Esophagus squamous epithelium (tissue), 5 donors: ENCODE measurements at regions not wholly inside any gene's neighbourhood (a gene's known extent, or its start where the extent isn't known, plus 50 kb on each side); places are given as distances from the start of the nearest gene placed in this dataset.

Experiments
- DNase-seq: peaks from one replicate; lab custom pipeline; 2025; lab: John Stamatoyannopoulos, UW
- H3K27ac ChIP-seq, 4 donors: fragments of 200-600 bp; sonication (generic); one replicate each; pipeline ENCODE4 v1.5.1; 2016 to 2019; ENCODE audit warnings: mild to moderate bottlenecking in 1 of 4
- H3K27me3 ChIP-seq, 4 donors: fragments of 200-600 bp; sonication (generic); 1 replicate in 3 of 4; 2 replicates in 1 of 4; pipeline versions ENCODE4 v1.5.1 to v1.6.0; 2017 to 2021; ENCODE audit warnings: antibody characterized with exemption in 1 of 4
- H3K36me3 ChIP-seq, 3 donors: fragments of 200-600 bp; sonication (generic); one replicate each; pipeline ENCODE4 v1.5.1; 2016 to 2019
- H3K4me1 ChIP-seq, 3 donors: fragments of 200-600 bp; sonication (generic); one replicate each; pipeline ENCODE4 v1.5.1; 2017 to 2019
- H3K4me3 ChIP-seq, 4 donors: fragments of 200-600 bp; sonication (generic); 1 replicate in 3 of 4; 2 replicates in 1 of 4; pipeline ENCODE4 v1.5.1; 2016 to 2019; ENCODE audit warnings: mild to moderate bottlenecking in 2 of 4, moderate library complexity in 1 of 4
- H3K9me3 ChIP-seq, 3 donors: fragments of 200-600 bp; sonication (generic); one replicate each; pipeline ENCODE4 v1.5.1; 2016 to 2019
- CTCF ChIP-seq, 6 experiments: fragments of 450-650 bp in 4 of 6; fragments of 200-600 bp in 2 of 6; sonication (generic) in 2 of 6; IDR thresholded peaks; one replicate each; pipeline ENCODE4 v1.5.1; 2016 to 2019; ENCODE audit warnings: antibody characterized with exemption in 6 of 6, mild to moderate bottlenecking in 4 of 6, moderate library complexity in 4 of 6
- POLR2A ChIP-seq, 4 donors: fragments of 450-650 bp; IDR thresholded peaks; one replicate each; pipeline ENCODE4 v1.6.1; 2017; ENCODE audit warnings: antibody characterized with exemption in 4 of 4, mild to moderate bottlenecking in 4 of 4, moderate library complexity in 3 of 4
- WGBS, 2 donors: methylation state at CpG; one replicate each; pipeline ENCODE4 v1.1.5; 2018; 5-methylcytosine and 5-hydroxymethylcytosine counted together
- intact Hi-C: fragments of 100-400 bp; cut with DNase I; formaldehyde crosslinking; loops from one replicate; pipeline ENCODE4 v1.15.0; 2022
- donor health status: DM: yes; HTN: yes; CAD: no.

- H3K4me1 ChIP-seq: peaks cover 0 to 13% (median 0%) of the 10 kb centered on the region in 3 donors
- H3K27me3 ChIP-seq: no peaks in the 10 kb centered on the region
- DNase-seq: no peak
- no peak overlapping the region for H3K4me3 ChIP-seq
- peaks cover 0 to 26% (median 0%) of the 10 kb centered on the region in 3 donors for H3K9me3 ChIP-seq
- H3K27ac ChIP-seq: no peak overlapping the region
- TF ChIP-seq CTCF (IDR thresholded peaks at IDR 0.05): no peak
- no peak for TF ChIP-seq POLR2A (IDR thresholded peaks at IDR 0.05)
- H3K36me3 ChIP-seq: no peaks in the 10 kb centered on the region
- intact Hi-C loops: no loop called here
Observed at GRCh38 chr12:85681333-85681732, 154.9 kb downstream of the RASSF9 start.

GRCh38 chr12:85683051-85683450, 153.2 kb downstream of the RASSF9 start:
- Histone ChIP-seq H3K27ac (no peak overlapping the region), H3K4me3 (no peak overlapping the region), H3K27me3 (no peaks in the 10 kb centered on the region), H3K9me3 (peaks cover 0 to 26% (median 0%) of the 10 kb centered on the region in 3 donors), H3K4me1 (peaks cover 0 to 5% (median 0%) of the 10 kb centered on the region in 3 donors), H3K36me3 (no peaks in the 10 kb centered on the region)
- 76 to 89% methylated on average over 4 of the region's 4 CpGs for WGBS, 2 donors
- TF ChIP-seq CTCF (IDR thresholded peaks at IDR 0.05) (no peak), POLR2A (IDR thresholded peaks at IDR 0.05) (no peak)
- intact Hi-C loops: no loop called here
- no peak for DNase-seq

GRCh38 chr12:85688837-85689236, 147.4 kb downstream of the RASSF9 start:
- no peak overlapping the region for H3K27ac ChIP-seq
- 17 to 33% methylated on average over 1 of the region's 1 CpG for WGBS, 2 donors
- intact Hi-C loops: no loop called here
- no peak for DNase-seq
- no peaks in the 10 kb centered on the region for H3K9me3 ChIP-seq
- H3K27me3 ChIP-seq: no peaks in the 10 kb centered on the region
- H3K4me3 ChIP-seq: no peak overlapping the region
- TF ChIP-seq POLR2A (IDR thresholded peaks at IDR 0.05): no peak
- no peak for TF ChIP-seq CTCF (IDR thresholded peaks at IDR 0.05)
- peaks cover 0 to 25% (median 3%) of the 10 kb centered on the region in 3 donors for H3K4me1 ChIP-seq
- no peaks in the 10 kb centered on the region for H3K36me3 ChIP-seq

DNA sequence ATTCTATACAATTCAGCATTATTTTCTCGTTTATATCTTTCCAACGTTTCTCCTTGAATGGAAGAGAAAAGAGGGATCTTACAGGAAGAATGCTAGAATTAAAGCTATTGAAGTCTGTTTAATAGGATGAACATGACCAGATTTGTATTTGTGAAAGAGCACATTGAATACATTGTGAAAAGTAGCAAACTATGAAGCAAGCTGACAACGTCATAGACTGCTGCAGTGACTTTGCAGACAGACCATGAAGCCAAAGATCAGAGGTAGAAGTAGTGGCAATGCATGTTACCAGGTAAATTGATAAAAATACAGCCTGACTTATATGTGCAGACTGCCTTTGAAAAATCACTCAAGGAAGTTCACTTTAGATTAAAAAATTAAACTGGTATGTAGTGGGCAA, 146.1 kb downstream of the RASSF9 start:
- H3K9me3 ChIP-seq: no peaks in the 10 kb centered on the region
- intact Hi-C loops: no loop called here
- 26 to 40% methylated on average over 3 of the region's 3 CpGs for WGBS, 2 donors
- peaks cover 0 to 25% (median 3%) of the 10 kb centered on the region in 3 donors for H3K4me1 ChIP-seq
- H3K27ac ChIP-seq: no peak overlapping the region
- no peak for TF ChIP-seq POLR2A (IDR thresholded peaks at IDR 0.05)
- no peak for TF ChIP-seq CTCF (IDR thresholded peaks at IDR 0.05)
- H3K27me3 ChIP-seq: no peaks in the 10 kb centered on the region
- no peak overlapping the region for H3K4me3 ChIP-seq
- no peak for DNase-seq
- H3K36me3 ChIP-seq: no peaks in the 10 kb centered on the region

DNA sequence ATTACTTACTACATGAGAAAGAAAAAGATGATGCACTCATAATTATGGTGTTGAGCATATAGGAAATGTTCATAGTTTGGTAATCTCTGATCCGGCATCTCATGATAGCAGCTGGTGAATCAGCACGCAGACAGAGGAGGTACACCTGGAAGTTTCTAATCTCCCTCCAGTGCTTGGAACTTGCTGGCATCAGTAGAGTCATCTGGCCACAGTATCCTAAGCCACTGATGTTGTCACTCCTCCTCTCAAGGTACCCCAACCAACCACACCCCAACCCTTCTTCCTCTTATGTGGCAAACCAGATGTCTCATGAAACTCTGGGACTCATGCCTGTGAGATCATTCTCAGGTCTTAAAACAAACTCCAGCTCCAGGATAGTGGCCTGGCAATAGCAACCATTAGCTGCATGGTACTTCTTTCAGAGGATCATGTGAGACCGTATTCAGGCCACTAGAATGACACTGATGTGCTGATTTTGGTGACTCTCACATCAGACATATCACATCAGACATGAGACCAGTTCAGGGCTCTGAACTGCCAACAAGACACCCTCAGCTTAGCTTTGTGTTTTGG, 143.0 kb downstream of the RASSF9 start:
- DNase-seq: no peak
- Histone ChIP-seq H3K9me3 (no peaks in the 10 kb centered on the region), H3K4me3 (no peak overlapping the region), H3K36me3 (no peaks in the 10 kb centered on the region), H3K4me1 (peaks cover 0 to 25% (median 3%) of the 10 kb centered on the region in 3 donors), H3K27me3 (no peaks in the 10 kb centered on the region), H3K27ac (no peak overlapping the region)
- 84 to 88% methylated on average over 3 of the region's 3 CpGs for WGBS, 2 donors
- TF ChIP-seq CTCF (IDR thresholded peaks at IDR 0.05) (no peak), POLR2A (IDR thresholded peaks at IDR 0.05) (no peak)
- intact Hi-C loops: no loop called here
